ENCODE measurements at regions not wholly inside any gene's neighbourhood (a gene's known extent, or its start where the extent isn't known, plus 50 kb on each side); places are given as distances from the start of the nearest gene placed in this dataset.

DNA sequence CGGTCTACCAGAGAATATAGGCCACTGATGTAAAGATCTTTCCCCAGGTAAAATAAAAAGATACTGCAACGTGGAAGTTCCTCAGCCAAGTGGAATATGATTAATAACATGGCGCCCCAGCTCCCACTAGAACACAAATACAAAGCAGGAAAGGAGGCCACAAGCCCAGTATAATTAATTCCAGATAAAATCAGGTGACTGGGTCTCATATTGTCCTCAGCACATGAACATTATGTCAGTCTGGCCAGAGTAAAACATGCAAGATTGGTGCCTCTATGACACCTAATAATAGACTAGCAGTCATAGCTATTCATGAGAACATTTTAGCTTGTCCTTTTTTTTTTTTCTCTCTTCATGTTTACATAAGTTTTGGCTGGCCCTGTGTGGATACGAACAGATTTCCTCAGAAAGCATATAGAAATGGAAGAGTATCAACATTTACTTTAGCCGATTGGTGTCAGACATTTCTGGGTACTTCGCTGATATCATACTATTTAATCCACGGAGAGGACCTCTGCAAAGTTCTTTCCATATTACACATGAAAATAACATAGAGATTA is 523.8 kb upstream of the SETBP1 start:
- H3K9me3 Mint-ChIP-seq (ENCODE audit: low read depth), result peaks cover 12% of the 10 kb centered on the region
- no peaks in the 10 kb centered on the region for H3K27me3 Mint-ChIP-seq (ENCODE audit: low read depth)
- TF ChIP-seq, protein P1, sequence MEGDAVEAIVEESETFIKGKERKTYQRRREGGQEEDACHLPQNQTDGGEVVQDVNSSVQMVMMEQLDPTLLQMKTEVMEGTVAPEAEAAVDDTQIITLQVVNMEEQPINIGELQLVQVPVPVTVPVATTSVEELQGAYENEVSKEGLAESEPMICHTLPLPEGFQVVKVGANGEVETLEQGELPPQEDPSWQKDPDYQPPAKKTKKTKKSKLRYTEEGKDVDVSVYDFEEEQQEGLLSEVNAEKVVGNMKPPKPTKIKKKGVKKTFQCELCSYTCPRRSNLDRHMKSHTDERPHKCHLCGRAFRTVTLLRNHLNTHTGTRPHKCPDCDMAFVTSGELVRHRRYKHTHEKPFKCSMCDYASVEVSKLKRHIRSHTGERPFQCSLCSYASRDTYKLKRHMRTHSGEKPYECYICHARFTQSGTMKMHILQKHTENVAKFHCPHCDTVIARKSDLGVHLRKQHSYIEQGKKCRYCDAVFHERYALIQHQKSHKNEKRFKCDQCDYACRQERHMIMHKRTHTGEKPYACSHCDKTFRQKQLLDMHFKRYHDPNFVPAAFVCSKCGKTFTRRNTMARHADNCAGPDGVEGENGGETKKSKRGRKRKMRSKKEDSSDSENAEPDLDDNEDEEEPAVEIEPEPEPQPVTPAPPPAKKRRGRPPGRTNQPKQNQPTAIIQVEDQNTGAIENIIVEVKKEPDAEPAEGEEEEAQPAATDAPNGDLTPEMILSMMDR (IDR thresholded peaks at IDR 0.05), result no peak

DNA sequence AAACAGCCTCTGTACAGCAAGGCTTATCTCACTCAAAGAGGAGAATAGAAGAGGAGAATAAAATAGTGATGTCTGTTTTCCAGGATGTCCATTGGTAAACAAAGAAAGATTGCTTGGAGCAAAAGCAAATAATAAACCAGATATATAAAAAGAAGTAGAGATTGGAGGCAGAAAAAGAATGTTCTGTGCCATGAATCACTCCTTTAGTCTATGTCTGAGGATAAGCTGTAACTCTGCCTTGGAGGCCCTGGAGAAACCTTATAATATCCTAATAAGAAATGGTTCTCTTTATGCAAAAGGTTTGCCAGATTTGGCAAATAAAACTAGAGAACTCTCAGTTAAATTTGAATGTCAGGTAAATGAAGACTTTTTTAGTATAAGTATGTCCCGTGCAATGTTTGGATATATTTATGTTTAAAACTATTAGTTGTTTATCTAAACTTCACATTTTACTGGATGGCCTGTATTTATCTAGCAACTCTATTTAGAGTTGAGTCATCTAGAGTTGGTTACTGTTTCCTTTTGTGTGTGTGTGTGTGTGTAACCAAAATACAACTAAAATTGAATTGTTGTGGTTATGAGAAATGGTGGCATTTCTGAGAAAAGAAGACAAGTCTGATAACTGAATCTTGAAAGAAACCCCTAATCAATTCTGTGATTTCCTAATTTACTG is 510.3 kb upstream of the SETBP1 start:
- H3K4me3 Mint-ChIP-seq (ENCODE audit: unreplicated experiment), result no peak overlapping the region
- TF ChIP-seq, protein P1 (IDR thresholded peaks at IDR 0.05), result no peak
- H3K27ac Mint-ChIP-seq (ENCODE audit: unreplicated experiment), result no peak overlapping the region
- H3K9me3 Mint-ChIP-seq (ENCODE audit: low read depth), result no peaks in the 10 kb centered on the region
- no peaks in the 10 kb centered on the region for H3K27me3 Mint-ChIP-seq (ENCODE audit: low read depth)
- no peaks in the 10 kb centered on the region for H3K36me3 Mint-ChIP-seq (ENCODE audit: low read depth)
- DNase-seq (ENCODE audit: low spot score), result no peak
- H3K4me1 Mint-ChIP-seq (ENCODE audit: low read depth), result peaks cover 9% of the 10 kb centered on the region

More for the DNA sequence above, 523.8 kb upstream of the SETBP1 start:
- Mint-ChIP-seq H3K4me3 (ENCODE audit: unreplicated experiment) (no peak overlapping the region), H3K4me1 (ENCODE audit: low read depth) (peaks cover 6% of the 10 kb centered on the region), H3K36me3 (ENCODE audit: low read depth) (no peaks in the 10 kb centered on the region), H3K27ac (ENCODE audit: unreplicated experiment) (no peak overlapping the region)
- DNase-seq (ENCODE audit: low spot score), result no peak

DNA sequence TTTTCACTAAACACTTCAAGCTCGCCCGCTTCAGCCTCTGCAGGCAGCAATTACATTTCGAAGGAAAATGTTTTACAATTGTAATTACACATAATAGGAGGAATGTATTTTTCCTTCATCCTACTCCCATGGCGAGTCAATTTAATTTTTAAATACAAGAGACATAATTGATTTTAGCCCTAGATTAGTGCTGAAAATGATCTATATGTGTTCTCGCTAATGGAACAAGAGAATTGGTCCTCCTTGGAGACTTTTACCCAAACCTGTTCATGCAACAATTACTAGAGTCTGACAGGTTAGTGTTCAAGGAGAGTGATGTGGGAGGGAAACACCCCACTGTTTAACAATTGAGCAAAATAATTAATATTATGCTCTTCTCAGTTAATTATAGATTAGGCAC is 509.4 kb upstream of the SETBP1 start:
- H3K27me3 Mint-ChIP-seq (ENCODE audit: low read depth), result no peaks in the 10 kb centered on the region
- H3K27ac Mint-ChIP-seq (ENCODE audit: unreplicated experiment), result no peak overlapping the region
- peaks cover 9% of the 10 kb centered on the region for H3K4me1 Mint-ChIP-seq (ENCODE audit: low read depth)
- no peaks in the 10 kb centered on the region for H3K36me3 Mint-ChIP-seq (ENCODE audit: low read depth)
- H3K4me3 Mint-ChIP-seq (ENCODE audit: unreplicated experiment), result no peak overlapping the region
- TF ChIP-seq, protein P1 (IDR thresholded peaks at IDR 0.05), result no peak
- DNase-seq (ENCODE audit: low spot score), result no peak
- H3K9me3 Mint-ChIP-seq (ENCODE audit: low read depth), result no peaks in the 10 kb centered on the region

DNA sequence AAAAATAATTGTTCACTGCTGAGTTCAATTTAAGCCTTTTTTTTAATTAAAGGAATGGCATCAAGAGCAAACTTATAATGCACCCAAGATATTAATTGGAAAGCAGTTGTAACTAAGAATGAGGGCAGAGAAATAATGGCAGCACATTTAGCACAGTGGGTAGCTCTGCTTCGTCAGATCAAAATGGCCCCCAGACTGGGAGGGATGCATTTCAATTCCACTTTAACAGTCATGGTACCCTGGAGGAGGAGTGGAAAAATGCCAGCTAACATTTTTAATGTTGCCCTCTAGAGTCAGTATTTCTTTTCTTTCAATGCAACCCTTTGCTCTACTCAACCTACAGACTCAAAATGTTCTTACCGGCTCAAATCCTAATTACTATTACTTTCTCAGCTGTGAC is 504.8 kb upstream of the SETBP1 start:
- Mint-ChIP-seq H3K27ac (ENCODE audit: unreplicated experiment) (no peak overlapping the region), H3K4me3 (ENCODE audit: unreplicated experiment) (no peak overlapping the region), H3K27me3 (ENCODE audit: low read depth) (no peaks in the 10 kb centered on the region), H3K9me3 (ENCODE audit: low read depth) (no peaks in the 10 kb centered on the region), H3K36me3 (ENCODE audit: low read depth) (no peaks in the 10 kb centered on the region), H3K4me1 (ENCODE audit: low read depth) (peaks cover 11% of the 10 kb centered on the region)
- TF ChIP-seq, protein P1 (IDR thresholded peaks at IDR 0.05), result no peak
- DNase-seq (ENCODE audit: low spot score), result no peak

DNA sequence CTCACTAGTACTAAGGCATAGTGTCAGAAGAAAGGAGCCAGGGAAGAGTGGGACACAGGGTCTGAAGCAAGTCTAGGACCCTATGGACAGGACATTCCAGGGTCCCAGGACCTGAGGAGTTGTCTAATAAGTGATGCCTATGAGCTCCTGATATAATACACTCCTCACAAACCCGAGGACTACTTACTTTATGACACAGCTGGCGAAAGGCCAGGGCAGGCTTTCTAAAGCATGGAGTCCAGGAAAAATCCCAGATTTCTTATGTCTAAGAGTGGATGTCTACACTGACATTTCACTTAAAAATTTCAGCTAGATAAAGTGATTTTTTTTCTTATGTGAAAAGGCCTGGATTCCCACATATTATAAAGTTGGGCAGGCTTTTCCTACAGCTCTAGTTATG is 502.2 kb upstream of the SETBP1 start:
- Mint-ChIP-seq H3K36me3 (ENCODE audit: low read depth) (no peaks in the 10 kb centered on the region), H3K4me3 (ENCODE audit: unreplicated experiment) (no peak overlapping the region), H3K4me1 (ENCODE audit: low read depth) (peaks cover 25% of the 10 kb centered on the region), H3K27me3 (ENCODE audit: low read depth) (no peaks in the 10 kb centered on the region), H3K9me3 (ENCODE audit: low read depth) (no peaks in the 10 kb centered on the region), H3K27ac (ENCODE audit: unreplicated experiment) (no peak overlapping the region)
- no peak for DNase-seq (ENCODE audit: low spot score)
- TF ChIP-seq, protein P1 (IDR thresholded peaks at IDR 0.05), result no peak

Data from chondrocyte (in vitro differentiated cells).